Stomach (tissue), 4 donors: ENCODE measurements at regions not wholly inside any gene's neighbourhood (a gene's known extent, or its start where the extent isn't known, plus 50 kb on each side); places are given as distances from the start of the nearest gene placed in this dataset.

Experiments used
- CTCF ChIP-seq, 7 experiments: fragments of 450-650 bp in 4 of 7; fragments of 200-600 bp in 3 of 7; sonication (generic) in 3 of 7; IDR thresholded peaks; one replicate each; pipeline ENCODE4 v1.5.1; 2016 to 2019; ENCODE audit warnings: antibody characterized with exemption in 7 of 7, control low read depth in 2 of 7, mild to moderate bottlenecking in 1 of 7
- EP300 ChIP-seq: sonication (generic); formaldehyde crosslinking; IDR thresholded peaks from one replicate; pipeline ENCODE4 v1.6.1; 2017; ENCODE audit warnings: antibody characterized with exemption
- POLR2AphosphoS5 ChIP-seq, 3 donors: sonication (generic); formaldehyde crosslinking; IDR thresholded peaks; one replicate each; pipeline ENCODE4 v1.6.1; 2016; ENCODE audit warnings: antibody characterized with exemption in 3 of 3

DNA sequence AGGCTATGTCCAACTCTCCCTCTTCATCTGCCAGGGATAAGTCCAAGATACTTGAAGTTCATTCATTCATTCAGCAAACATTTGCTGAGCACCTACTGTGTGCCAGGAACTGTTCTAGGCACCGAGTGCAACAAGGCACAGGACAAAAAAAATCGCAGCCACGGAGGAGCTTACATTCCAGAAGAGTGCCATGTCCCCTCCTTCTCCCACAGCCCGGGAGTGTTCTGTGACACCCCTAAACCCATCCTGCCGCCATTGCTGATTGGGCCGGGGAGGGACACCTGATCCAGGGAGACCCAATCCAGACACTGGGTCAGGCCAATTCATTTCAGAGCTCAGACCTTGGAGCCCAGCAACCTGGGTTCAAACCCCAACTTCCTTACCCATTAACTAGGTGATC, 58.1 kb upstream of the NEURL1B start:
- TF ChIP-seq EP300, result no peak
- no peak for TF ChIP-seq CTCF (IDR thresholded peaks at IDR 0.05)
- TF ChIP-seq POLR2AphosphoS5 (IDR thresholded peaks at IDR 0.05), result no peak
